Urothelium cell line (cell line): ENCODE measurements at regions not wholly inside any gene's neighbourhood (a gene's known extent, or its start where the extent isn't known, plus 50 kb on each side); places are given as distances from the start of the nearest gene placed in this dataset.

Experiments
- DNase-seq: peaks from one replicate; pipeline ENCODE4 v3.0.0; 2011; ENCODE audit warnings: low spot score, mixed read lengths
- FAIRE-seq: peaks from 2 replicates; lab custom pipeline; 2011; peaks lifted over from hg19 to GRCh38; lab: Jason Lieb, UNC

DNA sequence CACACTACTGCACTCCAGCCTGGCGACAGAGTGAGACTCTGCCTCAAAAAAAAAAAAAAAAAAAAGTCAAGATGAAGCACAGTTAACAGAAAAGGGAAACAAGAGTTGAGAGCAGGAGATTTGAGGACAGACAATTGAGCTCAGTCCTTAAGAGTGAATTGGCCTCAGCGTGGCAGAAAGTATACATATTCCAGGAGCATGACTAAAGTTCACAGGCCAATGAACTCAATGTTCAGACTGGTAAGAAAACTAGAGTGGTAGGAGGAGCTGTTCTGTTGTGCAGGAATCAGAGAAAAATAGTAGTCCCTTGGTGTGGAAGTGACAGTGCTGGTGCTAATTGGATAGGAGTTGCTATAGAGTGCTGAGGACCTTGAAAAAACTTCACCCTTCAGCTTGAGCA is 60.0 kb downstream of the NRN1 start:
- FAIRE-seq: no peak
- DNase-seq: no peak

DNA sequence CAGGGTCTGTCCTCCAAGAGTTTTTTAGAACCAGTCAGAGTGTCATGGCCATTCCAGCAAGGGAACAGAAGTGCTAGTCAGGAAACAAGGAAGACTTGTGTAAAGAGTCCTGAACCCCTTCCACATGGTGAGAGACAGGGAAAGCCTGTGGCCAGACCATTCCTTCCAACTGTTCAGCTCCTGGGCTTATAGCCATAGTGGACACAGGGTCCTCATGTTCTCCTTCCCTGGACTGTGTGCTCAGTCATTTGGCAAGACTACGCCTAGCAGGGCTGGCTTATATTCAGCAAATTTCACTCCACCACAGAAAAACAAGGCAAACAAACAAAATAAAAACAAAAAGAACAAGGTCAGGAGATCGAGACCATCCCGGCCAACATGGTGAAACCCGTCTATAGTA is 60.5 kb downstream of the NRN1 start:
- DNase-seq (no peak), FAIRE-seq (no peak)

DNA sequence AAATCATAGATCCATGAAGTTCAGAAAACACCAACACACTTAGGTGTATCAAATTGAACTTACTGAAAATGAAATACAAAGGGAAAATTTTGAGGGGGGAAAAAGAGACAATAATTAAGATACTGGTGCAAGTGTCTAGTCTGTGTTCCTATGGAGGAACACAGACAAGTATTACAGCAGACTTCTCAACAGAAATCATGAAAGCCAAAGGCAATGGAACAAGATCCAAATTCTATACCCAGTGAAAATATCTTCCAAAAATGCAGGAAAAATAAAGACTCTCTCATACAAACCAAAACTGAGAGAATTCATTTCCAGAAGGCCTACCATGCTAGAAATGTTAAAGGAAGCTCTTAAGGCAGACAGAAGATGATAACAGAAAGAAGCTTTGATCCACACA is 63.1 kb downstream of the NRN1 start:
- no peak for DNase-seq
- no peak for FAIRE-seq

DNA sequence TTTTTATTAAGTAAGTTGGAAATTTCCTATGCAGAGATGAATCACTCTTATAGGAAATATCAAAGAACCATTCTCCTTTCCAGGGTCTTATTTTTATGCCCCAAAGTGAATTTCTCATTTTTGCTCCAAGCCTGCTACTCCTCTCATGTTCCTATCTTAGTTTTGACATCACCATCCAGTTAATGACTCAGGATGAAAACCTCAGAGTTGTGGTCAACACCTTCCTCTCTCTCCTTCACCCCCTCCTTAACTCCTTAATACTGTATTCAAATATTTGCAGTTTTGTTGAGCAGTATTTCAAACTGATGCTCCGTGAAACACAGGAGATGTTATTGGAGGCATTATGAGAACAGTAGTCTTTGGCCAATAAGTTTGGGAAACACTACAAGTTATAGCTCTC is 64.1 kb downstream of the NRN1 start:
- FAIRE-seq (no peak), DNase-seq (peak; percentile 20)

DNA sequence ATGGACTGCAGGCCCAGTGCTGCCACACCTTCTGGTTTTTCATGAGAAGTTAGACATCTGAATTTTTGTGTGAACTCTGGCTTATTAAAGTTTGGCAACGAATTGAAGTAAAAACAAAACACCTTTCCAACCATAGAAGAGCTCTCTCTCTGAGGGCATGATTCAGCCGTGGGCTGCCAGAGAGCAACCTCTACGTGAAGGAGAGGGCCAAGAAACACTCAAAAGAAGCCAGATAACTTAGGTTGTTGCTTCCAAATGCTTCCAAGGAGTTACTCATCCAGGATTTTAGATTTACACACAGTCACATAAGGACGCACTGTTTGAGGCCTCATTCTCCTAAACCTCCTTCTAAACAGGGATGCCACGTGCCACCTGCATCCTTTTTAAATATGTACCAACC is 65.5 kb downstream of the NRN1 start:
- DNase-seq (no peak), FAIRE-seq (no peak)

DNA sequence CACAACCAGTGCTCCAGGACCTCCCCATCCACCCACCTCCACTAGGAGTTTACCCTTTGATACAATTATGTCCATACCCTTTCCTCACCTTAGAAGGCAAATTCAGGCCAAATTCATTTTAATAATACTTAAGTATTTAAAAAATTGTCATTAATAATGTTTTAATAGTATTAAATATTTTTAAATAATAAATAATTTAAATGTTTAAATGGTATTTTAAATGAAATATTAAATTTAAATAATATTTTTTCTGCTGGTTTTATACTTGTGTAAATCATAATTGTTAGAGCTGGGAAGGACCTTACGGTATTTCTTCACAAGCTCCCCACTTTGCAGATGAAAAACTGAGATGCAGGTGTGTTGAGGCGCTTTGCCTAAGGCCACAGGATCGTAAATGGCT is 67.8 kb downstream of the NRN1 start:
- FAIRE-seq (no peak), DNase-seq (no peak)

DNA sequence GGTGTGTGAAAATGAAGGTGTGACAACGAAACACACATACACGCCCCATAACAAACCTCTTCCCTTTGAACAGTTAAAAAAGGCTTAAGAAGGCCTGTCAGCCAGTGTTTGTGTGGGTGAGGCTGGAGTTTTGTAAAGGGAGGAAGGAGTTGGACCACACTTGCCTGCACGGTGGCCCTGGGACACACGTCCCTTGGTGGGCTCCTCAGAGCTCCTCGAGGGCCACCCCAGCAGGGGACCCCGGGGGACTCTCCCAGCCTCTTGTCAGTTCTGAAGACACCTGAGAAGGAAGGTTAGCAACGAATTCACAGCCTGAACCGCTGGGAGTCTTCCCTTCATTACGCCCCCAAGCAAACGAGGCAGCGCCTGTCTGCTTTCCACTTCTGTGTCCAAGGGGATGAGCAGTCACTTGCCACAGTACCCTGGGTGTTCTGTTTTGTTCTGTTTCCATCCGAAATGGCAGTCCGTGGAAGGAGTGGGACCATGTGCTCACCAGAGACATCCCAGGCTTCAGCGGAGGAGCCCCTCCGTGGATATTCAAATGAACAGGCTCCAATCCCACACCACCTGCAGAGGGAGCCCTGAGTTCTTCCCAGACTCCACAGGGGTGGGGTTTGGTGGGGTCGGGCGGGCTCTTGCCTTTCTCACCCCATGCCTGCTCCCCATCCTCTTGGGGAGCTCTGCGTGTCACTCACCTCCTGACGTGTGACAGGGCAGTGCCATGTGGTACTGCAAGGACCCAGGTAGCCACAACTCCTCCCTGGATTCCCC is 68.6 kb downstream of the NRN1 start:
- FAIRE-seq (no peak), DNase-seq (no peak)

DNA sequence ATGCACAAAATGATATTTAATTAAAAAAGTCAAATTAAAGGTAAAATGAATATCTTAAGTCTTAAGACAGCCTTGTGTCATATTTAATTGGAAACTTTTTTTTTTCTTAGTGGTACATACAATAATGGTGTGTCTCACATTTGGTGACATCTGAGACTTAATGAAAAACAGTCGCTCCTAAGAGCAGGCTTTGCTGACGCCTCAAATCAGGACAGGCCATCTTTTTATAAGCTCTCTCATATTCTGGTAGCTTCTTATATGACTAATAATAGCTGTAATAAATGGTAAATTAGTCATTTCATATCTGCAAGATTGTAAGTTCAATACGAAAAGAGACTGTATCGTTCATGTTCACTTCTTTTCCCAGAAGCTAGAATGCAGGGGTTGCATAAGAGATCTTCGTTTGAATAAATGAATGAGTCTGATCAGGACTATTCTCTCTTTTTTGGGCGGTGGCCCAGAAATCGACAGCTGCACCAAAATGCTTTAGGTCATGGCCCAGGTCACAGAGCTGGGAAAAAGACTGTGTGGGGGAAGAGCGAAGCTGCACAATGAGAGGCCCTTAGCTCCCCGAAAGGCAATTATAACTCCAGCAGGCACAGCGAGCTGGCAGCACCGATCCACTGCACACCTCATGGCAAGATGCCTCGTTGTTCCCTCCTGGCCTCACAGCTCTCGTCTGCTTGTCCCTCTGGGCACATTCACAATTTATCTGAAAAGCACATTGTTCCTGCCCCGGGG is 69.4 kb downstream of the NRN1 start:
- peak; percentile 10 for DNase-seq
- no peak for FAIRE-seq

DNA sequence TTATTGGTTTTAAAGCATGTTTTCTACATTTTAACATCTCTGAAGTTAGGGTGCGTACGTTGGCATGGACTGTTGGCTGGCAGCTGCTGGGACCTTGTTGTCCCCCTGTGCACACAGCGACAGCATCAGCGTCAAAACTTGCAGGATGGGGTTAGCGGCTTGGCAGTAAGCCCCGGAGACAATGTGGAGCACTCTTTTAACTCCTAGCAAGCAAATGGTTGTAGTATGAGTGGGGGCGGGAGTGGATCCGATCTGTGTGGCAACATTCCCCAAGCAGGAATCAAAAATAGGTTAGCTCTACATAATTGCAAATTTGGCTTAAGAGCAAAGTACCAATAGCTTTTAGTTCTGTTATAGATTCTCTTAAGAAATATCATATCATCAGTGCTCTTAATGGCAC is 70.1 kb downstream of the NRN1 start:
- peak; percentile 39 for DNase-seq

DNA sequence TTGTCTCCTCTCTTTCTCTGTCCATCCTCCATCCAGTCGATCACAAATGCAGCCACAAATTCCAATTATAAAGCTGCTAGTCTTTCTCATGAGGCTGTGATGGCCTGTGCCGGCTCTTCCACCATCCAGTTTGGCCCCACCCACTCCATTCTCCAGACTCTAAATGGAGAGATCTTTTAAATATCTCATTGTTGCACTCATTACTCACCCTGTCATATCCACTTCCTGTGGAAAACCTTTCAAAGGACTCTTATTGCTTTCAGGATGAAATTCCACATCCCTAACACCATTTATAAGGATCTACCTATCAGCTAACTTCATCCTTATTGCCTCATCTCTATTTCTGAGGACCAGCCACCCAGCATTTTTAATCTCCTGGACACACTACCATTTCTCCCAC is 70.6 kb downstream of the NRN1 start:
- no peak for FAIRE-seq
- peak; percentile 48 for DNase-seq

More for the DNA sequence above, 70.1 kb downstream of the NRN1 start:
- no peak for FAIRE-seq

DNA sequence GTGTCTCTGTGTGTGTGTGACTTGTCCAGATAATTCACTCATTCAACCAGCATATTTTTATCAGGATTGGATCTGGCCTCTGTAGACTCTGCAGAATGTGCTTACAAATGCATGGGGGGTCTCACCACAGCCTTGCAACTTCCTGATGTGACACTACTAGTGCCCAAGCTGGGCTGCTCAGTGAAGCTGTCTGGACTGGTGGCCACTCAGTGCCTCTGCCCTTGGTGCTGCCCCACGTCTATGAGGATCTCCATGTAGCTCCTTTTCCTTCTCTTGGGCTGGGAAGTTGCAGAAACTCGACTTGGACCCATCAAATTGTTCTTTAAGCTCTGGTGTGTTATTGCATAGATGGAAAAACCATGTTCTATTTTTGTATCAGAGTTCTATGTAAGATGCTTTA is 75.8 kb downstream of the NRN1 start:
- FAIRE-seq: no peak
- DNase-seq: no peak

DNA sequence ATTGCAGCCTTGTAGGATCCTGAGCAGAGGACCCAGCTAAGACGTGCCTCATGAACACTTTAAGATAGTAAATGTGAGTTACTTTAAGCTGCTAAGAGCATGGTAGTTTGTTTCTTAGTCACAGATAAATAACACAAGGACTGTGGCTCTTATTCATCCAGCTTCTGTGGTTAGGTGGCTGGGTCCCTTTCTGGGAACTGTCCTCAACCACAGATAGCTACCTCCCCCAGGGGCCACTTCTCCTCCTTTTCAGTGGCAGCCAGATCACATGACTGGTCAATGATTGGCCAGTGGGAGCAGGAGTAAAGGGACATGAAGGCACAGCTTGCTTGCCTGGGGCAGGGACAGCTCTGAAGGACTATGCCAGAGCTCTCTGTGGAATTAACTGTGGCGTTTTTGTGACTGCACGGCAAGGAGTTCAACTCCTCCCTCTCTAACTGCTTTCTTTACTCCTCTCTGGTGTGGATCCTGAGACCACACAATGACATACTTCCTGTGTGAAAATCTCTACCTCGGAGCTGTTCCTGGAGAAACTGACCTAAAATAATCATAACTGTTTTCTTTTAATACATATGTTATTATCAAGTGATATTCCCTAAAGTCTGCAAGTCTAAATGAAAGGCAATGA is 76.5 kb downstream of the NRN1 start:
- no peak for FAIRE-seq

DNA sequence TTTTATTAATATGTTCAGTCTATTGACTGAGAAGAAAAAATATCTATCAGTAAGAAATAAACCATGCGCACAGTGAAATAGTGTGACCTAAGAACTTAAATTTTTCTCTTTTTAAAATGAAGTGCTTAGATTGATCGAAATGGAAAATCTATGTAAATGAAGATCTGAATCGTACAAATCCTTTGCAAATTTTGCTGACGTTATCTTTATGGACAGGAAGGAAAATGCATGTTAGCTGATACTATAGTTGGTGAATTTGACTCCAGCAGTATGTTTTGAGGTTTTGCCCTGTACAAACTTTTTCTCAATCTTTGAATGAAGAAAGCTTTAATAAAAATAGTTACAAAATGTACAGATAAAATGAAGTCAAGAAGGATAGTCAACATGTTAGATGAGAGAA is 82.9 kb downstream of the NRN1 start:
- no peak for DNase-seq
- FAIRE-seq: no peak

More for the DNA sequence above, 76.5 kb downstream of the NRN1 start:
- no peak for DNase-seq

DNA sequence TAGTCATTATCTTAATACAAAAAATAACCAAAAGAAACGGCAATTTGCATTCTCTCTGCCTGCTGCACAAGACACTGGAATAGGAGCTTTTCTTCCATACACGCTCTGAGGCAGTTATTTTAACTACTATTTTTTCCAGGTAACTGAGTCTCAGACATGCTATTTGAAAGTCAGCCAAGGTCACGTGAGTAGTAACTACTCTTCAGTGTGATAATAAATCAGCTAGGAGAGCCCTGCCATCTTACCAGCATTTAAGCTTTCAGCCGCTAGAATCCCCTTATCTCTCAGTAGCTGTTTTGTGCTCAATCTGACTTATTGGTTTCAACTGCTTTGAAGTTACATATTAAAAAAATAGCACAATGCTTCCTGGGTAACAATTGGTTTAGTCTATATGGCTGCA is 84.5 kb downstream of the NRN1 start:
- DNase-seq (no peak), FAIRE-seq (no peak)

DNA sequence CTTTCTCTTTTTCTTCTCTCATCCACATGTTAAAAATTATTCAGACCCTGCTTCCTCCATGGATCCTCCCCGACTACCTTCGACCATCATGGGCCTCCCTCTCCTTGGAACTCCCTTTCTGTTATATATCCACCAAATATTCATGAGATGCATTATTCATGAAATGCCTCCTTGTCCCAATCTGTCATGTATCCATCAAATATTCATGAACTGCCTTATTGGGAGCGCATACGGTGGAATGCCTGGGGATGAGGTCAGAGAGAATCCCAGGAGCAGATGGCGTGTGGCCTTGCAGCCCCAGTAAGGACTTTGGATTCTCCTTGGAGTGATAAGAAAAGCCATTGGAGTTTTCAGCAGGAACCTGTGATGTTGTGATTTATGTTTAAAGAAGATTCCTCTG is 97.0 kb downstream of the NRN1 start:
- no peak for DNase-seq
- no peak for FAIRE-seq

DNA sequence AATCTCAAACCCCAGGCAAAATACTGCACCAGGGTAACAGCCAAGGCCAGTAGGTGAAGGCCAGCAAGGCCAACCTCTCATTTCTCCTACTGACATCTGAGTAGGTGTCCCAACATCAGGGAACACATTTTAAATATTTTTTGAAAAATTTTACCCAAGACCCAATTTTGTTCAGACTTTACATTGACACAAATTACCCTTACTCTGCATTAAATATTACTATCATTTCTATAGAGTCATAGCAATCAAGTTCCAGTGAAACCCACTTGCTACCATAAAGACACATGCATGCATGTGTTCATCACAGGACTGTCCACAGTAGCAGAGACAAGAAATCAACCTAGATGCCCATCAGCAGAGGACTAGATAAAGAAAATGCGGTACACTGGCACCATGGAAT is 99.9 kb downstream of the NRN1 start:
- FAIRE-seq: no peak
- no peak for DNase-seq

DNA sequence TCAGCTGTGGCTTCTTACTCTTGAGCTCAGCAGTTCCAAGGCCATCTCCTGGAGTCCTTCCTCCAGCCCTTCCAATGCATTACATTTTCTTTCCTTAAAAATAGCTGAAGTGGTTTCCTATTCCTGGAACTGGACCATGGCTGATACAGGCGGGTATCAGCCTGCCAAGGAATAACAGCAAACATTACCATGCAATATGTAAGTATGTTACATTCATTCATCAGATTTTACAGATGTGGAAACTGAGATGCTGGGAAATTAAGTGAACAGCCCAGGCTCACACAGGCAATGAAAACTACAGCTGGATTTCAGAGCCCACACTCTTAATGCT is 100.4 kb downstream of the NRN1 start:
- FAIRE-seq (no peak), DNase-seq (no peak)

DNA sequence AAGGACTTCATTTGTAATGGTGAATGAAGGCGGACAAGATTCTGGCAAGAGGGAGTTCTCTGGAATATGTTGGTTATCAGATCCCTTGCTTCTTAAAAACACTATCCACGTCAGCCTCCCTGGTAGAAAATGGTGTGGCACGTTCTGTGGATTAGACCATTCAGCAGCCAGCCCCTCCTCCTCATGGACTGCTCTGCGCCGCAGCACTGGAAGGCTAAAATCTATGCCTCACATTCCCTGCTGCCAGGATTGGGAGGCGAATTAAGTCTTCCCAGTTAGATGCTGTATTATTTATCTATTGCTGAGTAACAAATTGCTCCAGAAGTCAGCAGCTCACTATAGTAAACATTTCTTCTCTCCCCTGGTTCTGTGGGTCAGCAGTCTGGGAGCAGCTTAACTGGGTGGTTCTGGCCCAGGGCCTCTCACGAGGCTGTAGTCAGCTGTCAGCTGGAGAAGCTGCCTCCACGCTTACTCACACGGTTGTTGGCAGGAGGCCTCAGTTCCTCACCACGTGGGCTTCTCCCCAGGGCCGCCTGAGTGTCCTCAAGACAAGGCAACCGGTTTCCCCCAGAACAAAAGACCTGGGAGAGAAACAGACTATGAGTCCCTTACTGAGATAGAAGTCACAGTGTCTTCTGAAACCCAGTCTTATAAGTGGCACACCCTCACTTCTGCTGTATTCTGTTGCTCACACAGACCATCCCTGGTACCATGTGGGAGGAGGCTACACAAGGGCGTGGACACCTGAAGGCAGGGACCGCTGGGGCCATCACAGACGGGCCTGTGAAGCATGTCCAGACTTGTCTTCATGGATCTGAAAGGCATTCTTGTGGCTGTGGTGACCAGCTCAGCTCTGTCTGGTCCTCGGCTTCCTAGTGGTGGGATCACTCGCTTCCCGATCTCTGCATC is 101.0 kb downstream of the NRN1 start:
- FAIRE-seq: no peak
- DNase-seq: peak; percentile 41

DNA sequence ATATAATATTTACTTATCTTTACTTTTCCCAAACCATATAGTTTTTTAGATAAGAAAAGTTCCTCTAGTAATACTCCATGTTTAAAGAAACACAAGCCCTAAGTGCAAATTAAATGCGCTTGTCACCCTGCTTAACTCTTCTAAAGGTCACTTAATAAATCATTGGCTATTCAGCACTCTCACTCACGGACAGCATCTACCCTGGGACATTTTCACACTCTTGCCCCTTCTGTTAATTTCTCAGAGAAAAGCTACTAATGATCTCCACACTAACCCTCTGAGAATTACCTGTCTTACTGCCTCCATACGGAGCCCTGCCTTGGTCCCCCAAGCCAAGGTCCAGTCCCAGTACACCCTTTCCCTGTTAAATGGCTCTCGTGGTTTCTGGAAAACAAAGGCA is 102.2 kb downstream of the NRN1 start:
- FAIRE-seq: no peak
- DNase-seq: no peak

DNA sequence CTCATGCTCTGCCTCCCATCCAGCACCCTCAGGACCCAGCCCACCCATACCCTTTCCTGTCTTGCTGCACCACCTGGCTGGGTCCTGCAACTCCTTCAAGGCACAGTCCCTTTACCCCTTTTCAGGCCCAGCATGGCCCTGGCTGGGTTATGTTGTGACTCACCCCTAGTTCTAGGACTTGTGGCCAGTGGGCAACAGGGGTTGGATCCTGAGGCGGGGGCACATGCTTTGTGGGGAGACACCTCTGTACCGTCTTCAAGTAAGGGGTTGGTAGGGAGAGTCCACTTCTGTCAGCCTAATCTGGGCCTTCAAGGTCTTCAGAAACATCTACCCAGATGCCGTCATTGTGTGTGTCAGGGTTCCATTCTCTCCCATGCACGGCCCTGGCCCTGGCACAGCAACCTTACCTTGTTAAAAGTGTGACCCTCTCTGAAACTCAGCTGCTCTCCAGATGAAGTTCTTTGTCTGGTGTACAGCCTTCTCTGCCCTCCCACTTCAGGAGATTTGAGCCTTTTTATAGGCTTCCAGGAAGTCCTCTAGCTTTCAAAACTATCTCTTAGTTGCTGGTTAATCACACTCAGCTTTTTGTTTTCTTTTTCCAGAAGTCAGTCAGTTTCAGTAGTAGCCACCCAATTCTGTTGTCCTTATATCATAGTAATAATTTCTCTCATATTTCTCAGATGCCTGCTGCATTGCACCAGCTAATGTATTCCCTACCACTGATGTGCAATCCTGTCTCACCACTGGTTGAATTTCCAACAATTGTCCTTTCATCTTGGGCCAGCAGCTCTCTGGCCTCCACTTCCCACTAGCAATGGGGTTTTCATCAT is 107.3 kb downstream of the NRN1 start:
- no peak for FAIRE-seq
- DNase-seq: no peak
